Endodermal cell (in vitro differentiated cells): ENCODE measurements at regions not wholly inside any gene's neighbourhood (a gene's known extent, or its start where the extent isn't known, plus 50 kb on each side); places are given as distances from the start of the nearest gene placed in this dataset.

ENCODE experiments used
- DNase-seq: peaks from one replicate; pipeline ENCODE4 v3.0.0-alpha.2; 2017
- H3K27ac ChIP-seq: 2 replicates; pipeline ENCODE4 v1.5.1; 2013; ENCODE audit warnings: mild to moderate bottlenecking, low read depth, low read length, moderate library complexity
- H3K27me3 ChIP-seq: 2 replicates; pipeline ENCODE4 v1.6.1; 2013; ENCODE audit warnings: mild to moderate bottlenecking, low read length, moderate library complexity; ENCODE audit not compliant: insufficient read depth, control insufficient read depth, poor library complexity, severe bottlenecking
- H3K36me3 ChIP-seq: 2 replicates; pipeline ENCODE4 v1.7.0; 2013; ENCODE audit warnings: mild to moderate bottlenecking, low read length, moderate library complexity; ENCODE audit not compliant: control insufficient read depth, insufficient read depth
- H3K4me1 ChIP-seq: one replicate; pipeline ENCODE4 v1.7.0; 2013; ENCODE audit warnings: low read length; ENCODE audit not compliant: control insufficient read depth, insufficient read depth
- H3K4me3 ChIP-seq: 2 replicates; pipeline ENCODE4 v1.5.1; 2013; ENCODE audit warnings: mild to moderate bottlenecking, low read length, moderate library complexity
- H3K9ac ChIP-seq: 2 replicates; pipeline ENCODE4 v1.6.1; 2013; ENCODE audit warnings: mild to moderate bottlenecking, low read length, moderate library complexity; ENCODE audit not compliant: poor library complexity, severe bottlenecking; ENCODE audit errors: extremely low read depth
- H3K9me3 ChIP-seq: 2 replicates; pipeline ENCODE4 v1.6.1; 2013; ENCODE audit warnings: mild to moderate bottlenecking, low read length, moderate library complexity; ENCODE audit not compliant: control insufficient read depth
- H3K27ac Mint-ChIP-seq: 2 replicates; pipeline ENCODE4 v1.8.0; 2020; ENCODE audit warnings: mixed read lengths
- H3K27me3 Mint-ChIP-seq: 2 replicates; pipeline ENCODE4 v1.8.0; 2021; ENCODE audit warnings: mild to moderate bottlenecking, mixed read lengths; ENCODE audit not compliant: insufficient read depth
- H3K36me3 Mint-ChIP-seq: 2 replicates; pipeline ENCODE4 v1.8.0; 2020; ENCODE audit warnings: low read depth, mixed read lengths
- H3K4me1 Mint-ChIP-seq: 2 replicates; pipeline ENCODE4 v1.8.0; 2020; ENCODE audit warnings: mixed read lengths
- H3K4me3 Mint-ChIP-seq: 2 replicates; pipeline ENCODE4 v1.8.0; 2020; ENCODE audit warnings: mild to moderate bottlenecking, moderate library complexity, mixed read lengths
- H3K9me3 Mint-ChIP-seq: 2 replicates; pipeline ENCODE4 v1.8.0; 2020; ENCODE audit warnings: mild to moderate bottlenecking, mixed read lengths
- CTCF ChIP-seq: fragments of 200-600 bp; sonication (generic); conservative IDR thresholded peaks from 2 replicates; pipeline ENCODE4 v1.5.0; 2021; ENCODE audit warnings: antibody characterized with exemption, mild to moderate bottlenecking
- WGBS, 2 experiments: methylation state at CpG; one replicate each; pipeline versions ENCODE4 v1.1.5 to v1.1.7; 2013; ENCODE audit warnings: missing lambda C conversion rate in 2 of 2, mixed read lengths in 1 of 2; ENCODE audit not compliant: insufficient coverage in 1 of 2, insufficient read length in 1 of 2; 5-methylcytosine and 5-hydroxymethylcytosine counted together

- peaks cover 21% of the 10 kb centered on the region for H3K27me3 ChIP-seq
- Mint-ChIP-seq H3K4me1 (peaks cover 7% of the 10 kb centered on the region), H3K9me3 (no peaks in the 10 kb centered on the region), H3K27ac (no peak overlapping the region), H3K27me3 (peaks cover 29% of the 10 kb centered on the region), H3K36me3 (no peaks in the 10 kb centered on the region), H3K4me3 (no peak overlapping the region)
- no peaks in the 10 kb centered on the region for H3K9me3 ChIP-seq
- no peak overlapping the region for H3K27ac ChIP-seq
- H3K4me3 ChIP-seq, result no peak overlapping the region
- 80 to 98% methylated on average over 1 to 5 of the region's 5 CpGs for WGBS, 2 experiments
- H3K9ac ChIP-seq, result no peak overlapping the region
- H3K36me3 ChIP-seq, result no peaks in the 10 kb centered on the region
- no peak for TF ChIP-seq CTCF
- H3K4me1 ChIP-seq, result no peaks in the 10 kb centered on the region
- no peak for DNase-seq
Observed at GRCh38 chr6:110035321-110035720, 57.2 kb downstream of the GPR6 start.

GRCh38 chr6:110036408-110037302 lies 58.5 kb downstream of the GPR6 start:
- H3K9me3 Mint-ChIP-seq, result no peaks in the 10 kb centered on the region
- Histone ChIP-seq H3K27me3 (peaks cover 21% of the 10 kb centered on the region), H3K27ac (no peak overlapping the region), H3K4me1 (no peaks in the 10 kb centered on the region), H3K36me3 (no peaks in the 10 kb centered on the region), H3K9me3 (no peaks in the 10 kb centered on the region), H3K4me3 (no peak overlapping the region), H3K9ac (no peak overlapping the region)
- no peak overlapping the region for H3K27ac Mint-ChIP-seq
- no peak overlapping the region for H3K4me3 Mint-ChIP-seq
- WGBS, 2 experiments, result 91 to 95% methylated on average over 10 to 11 of the region's 11 CpGs
- no peak for TF ChIP-seq CTCF
- H3K36me3 Mint-ChIP-seq, result no peaks in the 10 kb centered on the region
- peaks cover 12% of the 10 kb centered on the region for H3K4me1 Mint-ChIP-seq
- no peak for DNase-seq
- peaks cover 38% of the 10 kb centered on the region for H3K27me3 Mint-ChIP-seq

- no peak for TF ChIP-seq CTCF
- Histone ChIP-seq H3K9ac (no peak overlapping the region), H3K4me3 (no peak overlapping the region), H3K9me3 (no peaks in the 10 kb centered on the region), H3K27ac (no peak overlapping the region), H3K4me1 (no peaks in the 10 kb centered on the region), H3K27me3 (peaks cover 21% of the 10 kb centered on the region), H3K36me3 (no peaks in the 10 kb centered on the region)
- no peak for DNase-seq
- Mint-ChIP-seq H3K9me3 (no peaks in the 10 kb centered on the region), H3K27me3 (peaks cover 44% of the 10 kb centered on the region), H3K4me3 (no peak overlapping the region), H3K4me1 (peaks cover 12% of the 10 kb centered on the region), H3K36me3 (no peaks in the 10 kb centered on the region), H3K27ac (no peak overlapping the region)
- WGBS, 2 experiments, result 91% methylated on average over 7 to 9 of the region's 9 CpGs
Observed at GRCh38 chr6:110037726-110038295, 59.7 kb downstream of the GPR6 start.
